Neutrophil (primary cell): ENCODE measurements at regions not wholly inside any gene's neighbourhood (a gene's known extent, or its start where the extent isn't known, plus 50 kb on each side); places are given as distances from the start of the nearest gene placed in this dataset.

Experiments
- H3K27ac ChIP-seq: fragments of 200-600 bp; sonication (generic); 2 replicates; pipeline ENCODE4 v1.5.1; 2016; ENCODE audit warnings: mild to moderate bottlenecking, moderate library complexity
- H3K27me3 ChIP-seq: fragments of 200-600 bp; sonication (generic); 2 replicates; pipeline ENCODE4 v1.6.0; 2016; ENCODE audit warnings: mild to moderate bottlenecking
- H3K36me3 ChIP-seq: fragments of 200-600 bp; sonication (generic); 2 replicates; pipeline ENCODE4 v1.5.1; 2017
- H3K4me1 ChIP-seq, 2 experiments: fragments of 200-600 bp in 1 of 2; sonication (generic) in 1 of 2; 1 replicate in 1 of 2; 2 replicates in 1 of 2; pipeline versions ENCODE4 v1.5.1 to v1.6.1; 2013 to 2016; ENCODE audit warnings: low read depth in 1 of 2, low read length in 1 of 2, mild to moderate bottlenecking in 1 of 2, moderate library complexity in 1 of 2; ENCODE audit not compliant: control insufficient read depth in 1 of 2, insufficient read depth in 1 of 2
- H3K4me3 ChIP-seq, 2 experiments: fragments of 200-600 bp in 1 of 2; sonication (generic) in 1 of 2; 1 replicate in 1 of 2; 2 replicates in 1 of 2; pipeline ENCODE4 v1.5.1; 2013 to 2016; ENCODE audit warnings: low read depth in 1 of 2, low read length in 1 of 2, mild to moderate bottlenecking in 1 of 2, moderate library complexity in 1 of 2
- H3K9me3 ChIP-seq: fragments of 200-600 bp; sonication (generic); 2 replicates; pipeline ENCODE4 v1.5.1; 2016
- CTCF ChIP-seq: fragments of 200-600 bp; sonication (generic); IDR thresholded peaks from 2 replicates; pipeline ENCODE4 v1.5.1; 2016; ENCODE audit warnings: antibody characterized with exemption

DNA sequence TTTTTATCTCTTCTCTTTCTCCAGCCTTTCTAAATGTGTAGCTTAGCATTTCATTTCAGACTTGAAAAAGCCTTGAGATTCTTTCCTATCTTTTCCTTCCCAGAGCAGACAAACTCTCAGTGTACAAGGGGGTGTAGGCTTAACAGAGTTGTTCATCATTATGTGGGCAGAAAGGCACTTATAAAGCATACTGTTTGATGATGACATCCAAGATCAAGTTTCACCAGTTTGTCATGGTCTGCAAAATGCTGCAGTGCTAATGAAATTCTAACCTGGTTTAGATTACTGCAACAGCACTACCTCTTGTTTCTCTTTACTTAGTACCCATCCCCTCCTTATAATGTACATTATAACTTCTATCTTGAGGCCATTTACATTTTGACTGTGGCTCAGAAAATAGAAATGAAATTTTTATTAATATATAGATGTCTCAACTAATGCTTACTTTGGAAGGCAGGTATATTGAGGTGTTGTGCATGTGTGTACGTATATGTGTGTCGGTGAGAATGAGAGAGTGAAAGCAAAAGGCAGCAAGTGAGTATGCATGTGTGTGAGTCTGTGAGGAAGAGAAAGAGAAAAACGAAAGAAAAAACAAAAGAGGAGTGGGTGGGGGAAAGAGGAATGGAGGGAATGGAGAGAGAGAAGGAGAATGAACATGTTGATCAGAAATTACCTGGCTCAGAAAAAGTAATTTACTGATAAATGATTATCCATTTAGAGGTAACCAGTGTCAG, 1043.6 kb downstream of the TUSC7 start:
- Histone ChIP-seq H3K36me3 (no peaks in the 10 kb centered on the region), H3K4me3 (no peak overlapping the region), H3K27me3 (no peaks in the 10 kb centered on the region), H3K4me1 (no peaks in the 10 kb centered on the region), H3K9me3 (no peaks in the 10 kb centered on the region), H3K27ac (no peak overlapping the region)
- no peak for TF ChIP-seq CTCF

DNA sequence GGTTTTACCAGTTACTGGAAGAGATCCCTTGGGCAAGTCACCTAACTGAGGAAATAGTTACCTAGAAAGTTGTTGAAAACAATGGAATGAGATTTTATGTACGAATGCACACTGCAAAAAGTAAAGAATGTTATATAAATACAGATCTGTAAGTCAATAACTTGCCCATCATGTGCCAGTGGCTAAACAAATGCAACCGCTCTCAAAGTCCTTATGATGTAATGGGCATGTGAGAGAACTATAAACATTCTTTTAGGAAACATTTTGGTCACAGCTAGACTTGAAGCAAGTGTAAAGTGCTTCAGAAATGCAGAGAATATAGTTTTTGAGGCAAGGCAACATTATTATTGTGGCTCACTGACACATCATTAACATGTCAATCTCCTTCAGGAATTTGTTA, 1044.5 kb downstream of the TUSC7 start:
- Histone ChIP-seq H3K27me3 (no peaks in the 10 kb centered on the region), H3K9me3 (no peaks in the 10 kb centered on the region), H3K36me3 (no peaks in the 10 kb centered on the region), H3K4me3 (no peak overlapping the region), H3K4me1 (no peaks in the 10 kb centered on the region), H3K27ac (no peak overlapping the region)
- TF ChIP-seq CTCF = no peak

GRCh38 chr3:117754841-117755240, 1045.3 kb downstream of the TUSC7 start:
- H3K9me3 ChIP-seq = no peaks in the 10 kb centered on the region
- H3K27me3 ChIP-seq = no peaks in the 10 kb centered on the region
- no peaks in the 10 kb centered on the region for H3K36me3 ChIP-seq
- TF ChIP-seq CTCF = no peak
- no peaks in the 10 kb centered on the region for H3K4me1 ChIP-seq
- H3K27ac ChIP-seq = no peak overlapping the region
- H3K4me3 ChIP-seq = no peak overlapping the region

DNA sequence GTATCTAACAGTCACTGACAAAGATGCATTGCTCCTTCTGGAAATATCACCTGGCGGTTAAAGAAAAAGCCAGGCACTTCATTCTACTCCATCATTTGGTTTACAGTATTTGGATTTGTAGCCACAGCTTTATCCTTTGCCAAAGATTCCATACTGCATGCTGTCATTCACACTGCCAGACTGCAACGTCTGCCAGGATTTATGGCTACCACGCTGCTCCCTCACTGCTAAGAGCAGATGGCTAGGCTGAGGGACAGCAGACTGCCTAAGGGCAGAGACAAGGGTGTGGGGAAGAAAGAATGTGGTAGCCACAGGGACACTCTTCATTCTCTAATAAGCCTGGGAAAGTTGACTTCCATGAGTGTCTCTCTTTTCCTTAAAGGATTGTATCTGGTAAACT, 1047.0 kb downstream of the TUSC7 start:
- TF ChIP-seq CTCF = no peak
- Histone ChIP-seq H3K36me3 (no peaks in the 10 kb centered on the region), H3K27ac (no peak overlapping the region), H3K9me3 (no peaks in the 10 kb centered on the region), H3K27me3 (no peaks in the 10 kb centered on the region), H3K4me1 (no peaks in the 10 kb centered on the region), H3K4me3 (no peak overlapping the region)

DNA sequence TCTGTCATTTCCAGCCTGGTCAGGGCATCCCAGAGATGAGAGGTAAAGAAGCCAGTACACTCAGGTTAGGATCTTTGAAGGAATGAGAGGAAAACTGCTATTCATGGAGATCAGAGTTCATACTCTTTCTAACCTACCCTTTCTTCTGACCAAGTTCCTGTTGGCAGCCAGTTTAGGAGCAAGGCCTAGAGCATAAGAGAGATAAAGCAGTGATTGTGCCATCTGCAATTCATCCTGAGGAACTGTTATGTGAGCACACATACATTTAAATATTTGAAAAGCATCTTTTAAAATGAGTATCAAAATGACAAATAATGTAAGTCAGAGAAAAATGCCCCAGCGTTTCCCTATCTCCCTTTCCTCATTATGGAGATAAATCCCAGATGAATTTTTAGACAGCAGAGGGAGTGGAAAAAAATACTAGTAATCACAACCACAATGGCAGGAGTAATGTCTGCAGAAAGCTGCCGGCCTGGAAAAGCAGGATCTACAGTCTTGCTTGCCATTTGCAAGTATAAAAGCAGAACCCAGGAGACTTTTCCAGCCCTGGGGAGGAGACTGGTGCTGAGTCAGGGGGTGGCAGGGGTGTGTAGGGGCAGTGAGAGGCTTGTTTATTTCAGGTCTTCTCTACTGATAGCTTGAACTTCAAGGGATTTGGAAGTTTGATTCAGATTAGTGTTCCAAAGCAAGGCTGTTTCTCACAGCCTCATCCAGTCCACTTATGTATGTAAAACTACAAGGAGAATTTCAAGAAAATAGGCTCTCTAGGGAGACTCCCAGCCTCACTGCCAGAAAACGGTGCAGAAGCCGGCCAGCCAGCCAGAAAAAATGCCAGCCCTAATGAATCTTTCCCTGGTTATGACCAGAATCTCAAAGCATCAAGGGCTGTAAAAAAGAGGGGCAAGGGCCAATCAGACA, 1052.4 kb downstream of the TUSC7 start:
- no peaks in the 10 kb centered on the region for H3K4me1 ChIP-seq
- H3K4me3 ChIP-seq = no peak overlapping the region

More for the DNA sequence above, 1052.4 kb downstream of the TUSC7 start:
- no peaks in the 10 kb centered on the region for H3K36me3 ChIP-seq
- H3K9me3 ChIP-seq = no peaks in the 10 kb centered on the region
- H3K27ac ChIP-seq = no peak overlapping the region
- no peak for TF ChIP-seq CTCF
- H3K27me3 ChIP-seq = no peaks in the 10 kb centered on the region
